ENCODE measurements at regions not wholly inside any gene's neighbourhood (a gene's known extent, or its start where the extent isn't known, plus 50 kb on each side); places are given as distances from the start of the nearest gene placed in this dataset.

GRCh38 chr1:38166461-38166860, 119.9 kb upstream of the POU3F1 start:
- TF ChIP-seq POLR2A (IDR thresholded peaks at IDR 0.05) (no peak), CTCF (IDR thresholded peaks at IDR 0.05 in 8 of 11, conservative IDR thresholded peaks at IDR 0.05 in 3 of 11) (no peak)

All from spleen (tissue), 7 donors.